ENCODE measurements at regions not wholly inside any gene's neighbourhood (a gene's known extent, or its start where the extent isn't known, plus 50 kb on each side); places are given as distances from the start of the nearest gene placed in this dataset.

GRCh38 chr18:78813936-78814710, 165.5 kb upstream of the SALL3 start:
- Histone ChIP-seq H3K27ac (ENCODE audit: low read depth, low read length) (no peak overlapping the region), H3K36me3 (ENCODE audit: control insufficient read depth, low read length) (no peaks in the 10 kb centered on the region), H3K27me3 (ENCODE audit: control insufficient read depth, low read length) (no peaks in the 10 kb centered on the region), H3K79me2 (ENCODE audit: control insufficient read depth, low read length) (no peaks in the 10 kb centered on the region), H3K4me3 (ENCODE audit: low read length) (no peak overlapping the region), H3K4me1 (ENCODE audit: control insufficient read depth, low read length) (no peaks in the 10 kb centered on the region), H3K9me3 (ENCODE audit: control insufficient read depth, insufficient read depth, low read length) (peaks cover 7% of the 10 kb centered on the region; the same call in 1 of the 2 replicates), H4K20me1 (ENCODE audit: control insufficient read depth, insufficient read depth, low read depth, low read length) (no peaks in the 10 kb centered on the region), H3K9me2 (replicated peaks; ENCODE audit: control insufficient read depth, low read length) (no peaks in the 10 kb centered on the region), H3F3A (ENCODE audit: control insufficient read depth, insufficient read depth) (no peaks in the 10 kb centered on the region), H3K4me2 (ENCODE audit: low read length) (no peak overlapping the region)
- TF ChIP-seq CTCF (IDR thresholded peaks at IDR 0.05; ENCODE audit: low read depth, low read length, poor library complexity, severe bottlenecking) (no peak), EZH2phosphoT487 (IDR thresholded peaks at IDR 0.05; ENCODE audit: borderline replicate concordance, low read length) (no peak)

GRCh38 chr18:78814766-78815165, 164.9 kb upstream of the SALL3 start:
- Histone ChIP-seq H3K79me2 (ENCODE audit: control insufficient read depth, low read length) (no peaks in the 10 kb centered on the region), H3K4me2 (ENCODE audit: low read length) (no peak overlapping the region), H3K4me3 (ENCODE audit: low read length) (no peak overlapping the region)

GRCh38 chr18:78816114-78816513, 163.5 kb upstream of the SALL3 start:
- Histone ChIP-seq H3K27me3 (ENCODE audit: control insufficient read depth, low read length) (no peaks in the 10 kb centered on the region), H3K27ac (ENCODE audit: low read depth, low read length) (no peak overlapping the region), H3F3A (ENCODE audit: control insufficient read depth, insufficient read depth) (no peaks in the 10 kb centered on the region), H3K36me3 (ENCODE audit: control insufficient read depth, low read length) (no peaks in the 10 kb centered on the region), H3K9me2 (replicated peaks; ENCODE audit: control insufficient read depth, low read length) (no peaks in the 10 kb centered on the region), H3K4me1 (ENCODE audit: control insufficient read depth, low read length) (no peaks in the 10 kb centered on the region), H3K4me2 (ENCODE audit: low read length) (no peak overlapping the region), H3K79me2 (ENCODE audit: control insufficient read depth, low read length) (no peaks in the 10 kb centered on the region), H3K9me3 (ENCODE audit: control insufficient read depth, insufficient read depth, low read length) (no peaks in the 10 kb centered on the region), H4K20me1 (ENCODE audit: control insufficient read depth, insufficient read depth, low read depth, low read length) (no peaks in the 10 kb centered on the region), H3K4me3 (ENCODE audit: low read length) (no peak overlapping the region)
- TF ChIP-seq EZH2phosphoT487 (IDR thresholded peaks at IDR 0.05; ENCODE audit: borderline replicate concordance, low read length) (no peak), CTCF (IDR thresholded peaks at IDR 0.05; ENCODE audit: low read depth, low read length, poor library complexity, severe bottlenecking) (no peak)

More at GRCh38 chr18:78814766-78815165, 164.9 kb upstream of the SALL3 start:
- Histone ChIP-seq H3K27ac (ENCODE audit: low read depth, low read length) (no peak overlapping the region), H3K4me1 (ENCODE audit: control insufficient read depth, low read length) (no peaks in the 10 kb centered on the region), H3K36me3 (ENCODE audit: control insufficient read depth, low read length) (no peaks in the 10 kb centered on the region), H3F3A (ENCODE audit: control insufficient read depth, insufficient read depth) (no peaks in the 10 kb centered on the region), H3K9me2 (replicated peaks; ENCODE audit: control insufficient read depth, low read length) (no peaks in the 10 kb centered on the region), H3K9me3 (ENCODE audit: control insufficient read depth, insufficient read depth, low read length) (peaks cover 4% of the 10 kb centered on the region; the same call in 1 of the 2 replicates), H3K27me3 (ENCODE audit: control insufficient read depth, low read length) (no peaks in the 10 kb centered on the region), H4K20me1 (ENCODE audit: control insufficient read depth, insufficient read depth, low read depth, low read length) (no peaks in the 10 kb centered on the region)
- TF ChIP-seq CTCF (IDR thresholded peaks at IDR 0.05; ENCODE audit: low read depth, low read length, poor library complexity, severe bottlenecking): no peak
- TF ChIP-seq EZH2phosphoT487 (IDR thresholded peaks at IDR 0.05; ENCODE audit: borderline replicate concordance, low read length): no peak
